A549 (cell line): ENCODE measurements at regions not wholly inside any gene's neighbourhood (a gene's known extent, or its start where the extent isn't known, plus 50 kb on each side); places are given as distances from the start of the nearest gene placed in this dataset.

Experiments used
- CTCF ChIP-seq: fragments of >200 bp; sonication (Bioruptor Twin); formaldehyde crosslinking; IDR thresholded peaks from 3 replicates; pipeline ENCODE4 v1.5.1; 2016
- ZFP36 ChIP-seq: fragments of 450-650 bp; IDR thresholded peaks from 2 replicates; pipeline ENCODE4 v1.6.1; 2014; ENCODE audit warnings: borderline replicate concordance; ENCODE audit not compliant: partially characterized antibody

- no peak for TF ChIP-seq CTCF
- no peak for TF ChIP-seq ZFP36
Measured at GRCh38 chr10:4088354-4089066, 303.5 kb upstream of the KLF6 start.
